Fibroblast of lung (primary cell): ENCODE measurements at regions not wholly inside any gene's neighbourhood (a gene's known extent, or its start where the extent isn't known, plus 50 kb on each side); places are given as distances from the start of the nearest gene placed in this dataset.

Source experiments
- EZH2 ChIP-seq: IDR thresholded peaks from 2 replicates; pipeline ENCODE4 v1.5.1; 2012; ENCODE audit warnings: low read length, control low read depth, mild to moderate bottlenecking; ENCODE audit errors: missing control alignments
- TF ChIP-seq, protein P1 (sequence below), 2 donors: IDR thresholded peaks in 1 of 2; conservative IDR thresholded peaks in 1 of 2; 1 replicate in 1 of 2; 2 replicates in 1 of 2; pipeline ENCODE4 v1.5.1; 2011 to 2012; ENCODE audit warnings: low read length in 2 of 2, control low read depth in 1 of 2, inconsistent platforms in 1 of 2, low read depth in 1 of 2, mild to moderate bottlenecking in 1 of 2

DNA sequence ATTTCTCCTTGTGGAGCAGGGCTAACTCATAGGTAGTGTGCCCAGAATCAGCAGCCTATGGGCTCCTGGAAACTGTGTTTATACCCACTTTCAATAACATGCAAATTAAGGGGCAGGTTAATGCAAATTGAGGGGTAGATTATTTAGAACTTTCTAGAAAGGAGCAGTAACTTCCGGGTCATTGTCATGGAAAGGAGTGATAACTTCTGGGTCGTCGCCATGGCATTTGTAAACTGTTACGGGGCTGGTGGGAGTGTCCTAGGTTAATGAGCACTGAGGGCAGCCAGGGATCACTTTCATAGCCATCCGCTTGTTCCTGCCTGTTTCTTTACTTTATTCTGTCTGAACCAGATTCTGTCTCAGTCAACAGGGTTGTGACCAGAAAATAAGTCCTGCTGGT lies 143.3 kb upstream of the RFLNA start:
- TF ChIP-seq, protein P1, sequence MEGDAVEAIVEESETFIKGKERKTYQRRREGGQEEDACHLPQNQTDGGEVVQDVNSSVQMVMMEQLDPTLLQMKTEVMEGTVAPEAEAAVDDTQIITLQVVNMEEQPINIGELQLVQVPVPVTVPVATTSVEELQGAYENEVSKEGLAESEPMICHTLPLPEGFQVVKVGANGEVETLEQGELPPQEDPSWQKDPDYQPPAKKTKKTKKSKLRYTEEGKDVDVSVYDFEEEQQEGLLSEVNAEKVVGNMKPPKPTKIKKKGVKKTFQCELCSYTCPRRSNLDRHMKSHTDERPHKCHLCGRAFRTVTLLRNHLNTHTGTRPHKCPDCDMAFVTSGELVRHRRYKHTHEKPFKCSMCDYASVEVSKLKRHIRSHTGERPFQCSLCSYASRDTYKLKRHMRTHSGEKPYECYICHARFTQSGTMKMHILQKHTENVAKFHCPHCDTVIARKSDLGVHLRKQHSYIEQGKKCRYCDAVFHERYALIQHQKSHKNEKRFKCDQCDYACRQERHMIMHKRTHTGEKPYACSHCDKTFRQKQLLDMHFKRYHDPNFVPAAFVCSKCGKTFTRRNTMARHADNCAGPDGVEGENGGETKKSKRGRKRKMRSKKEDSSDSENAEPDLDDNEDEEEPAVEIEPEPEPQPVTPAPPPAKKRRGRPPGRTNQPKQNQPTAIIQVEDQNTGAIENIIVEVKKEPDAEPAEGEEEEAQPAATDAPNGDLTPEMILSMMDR (conservative IDR thresholded peaks at IDR 0.05 in 1 of 2, IDR thresholded peaks at IDR 0.05 in 1 of 2; ENCODE audit: low read depth in 1 of 2, low read length in 2 of 2): no peak
- TF ChIP-seq EZH2: no peak
